MM.1S (cell line): ENCODE measurements at regions not wholly inside any gene's neighbourhood (a gene's known extent, or its start where the extent isn't known, plus 50 kb on each side); places are given as distances from the start of the nearest gene placed in this dataset.

Experiments used
- EZH2 ChIP-seq: fragments of 300-600 bp; sonication (generic); optimal IDR thresholded peaks from 2 replicates; pipeline ENCODE3; 2017; ENCODE audit warnings: low read depth, mild to moderate bottlenecking, antibody characterized with exemption, low read length, mixed read lengths
- EZH2phosphoT487 ChIP-seq: fragments of 300-600 bp; sonication (generic); IDR thresholded peaks from 2 replicates; pipeline ENCODE4 v1.6.1; 2018; ENCODE audit warnings: antibody characterized with exemption, low read length
- TF ChIP-seq, protein P1 (sequence below): fragments of 300-600 bp; sonication (generic); IDR thresholded peaks from 2 replicates; pipeline ENCODE4 v1.5.1; 2016; ENCODE audit warnings: antibody characterized with exemption, low read length, mixed read lengths

GRCh38 chr18:41131050-41131449 lies 824.0 kb upstream of the PIK3C3 start:
- TF ChIP-seq, protein P1, sequence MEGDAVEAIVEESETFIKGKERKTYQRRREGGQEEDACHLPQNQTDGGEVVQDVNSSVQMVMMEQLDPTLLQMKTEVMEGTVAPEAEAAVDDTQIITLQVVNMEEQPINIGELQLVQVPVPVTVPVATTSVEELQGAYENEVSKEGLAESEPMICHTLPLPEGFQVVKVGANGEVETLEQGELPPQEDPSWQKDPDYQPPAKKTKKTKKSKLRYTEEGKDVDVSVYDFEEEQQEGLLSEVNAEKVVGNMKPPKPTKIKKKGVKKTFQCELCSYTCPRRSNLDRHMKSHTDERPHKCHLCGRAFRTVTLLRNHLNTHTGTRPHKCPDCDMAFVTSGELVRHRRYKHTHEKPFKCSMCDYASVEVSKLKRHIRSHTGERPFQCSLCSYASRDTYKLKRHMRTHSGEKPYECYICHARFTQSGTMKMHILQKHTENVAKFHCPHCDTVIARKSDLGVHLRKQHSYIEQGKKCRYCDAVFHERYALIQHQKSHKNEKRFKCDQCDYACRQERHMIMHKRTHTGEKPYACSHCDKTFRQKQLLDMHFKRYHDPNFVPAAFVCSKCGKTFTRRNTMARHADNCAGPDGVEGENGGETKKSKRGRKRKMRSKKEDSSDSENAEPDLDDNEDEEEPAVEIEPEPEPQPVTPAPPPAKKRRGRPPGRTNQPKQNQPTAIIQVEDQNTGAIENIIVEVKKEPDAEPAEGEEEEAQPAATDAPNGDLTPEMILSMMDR: no peak
- TF ChIP-seq EZH2phosphoT487 (no peak), EZH2 (no peak)
